ENCODE measurements at regions not wholly inside any gene's neighbourhood (a gene's known extent, or its start where the extent isn't known, plus 50 kb on each side); places are given as distances from the start of the nearest gene placed in this dataset.

- Histone ChIP-seq H4K20me1 (ENCODE audit: insufficient read depth, low read length) (no peaks in the 10 kb centered on the region), H3K27me3 (ENCODE audit: control insufficient read depth in 1 of 2, insufficient read depth in 2 of 2, low read length in 2 of 2) (peaks cover 0 to 1% of the 10 kb centered on the region in 2 experiments; a peak in 1 of 5 replicates), H3K4me3 (replicated peaks in 1 of 3; ENCODE audit: insufficient read depth in 1 of 3, low read depth in 2 of 3, low read length in 3 of 3) (no peak overlapping the region), H3K9me3 (ENCODE audit: low read length) (no peaks in the 10 kb centered on the region), H3K79me2 (ENCODE audit: insufficient read depth, low read length) (no peaks in the 10 kb centered on the region), H3K27ac (ENCODE audit: extremely low read length, insufficient read depth, low read length) (no peak overlapping the region), H2AFZ (ENCODE audit: low read length) (no peak overlapping the region), H3K4me1 (ENCODE audit: insufficient read depth, low read length) (peaks cover 8% of the 10 kb centered on the region; the same call in 1 of the 2 replicates), H3K4me2 (ENCODE audit: low read depth, low read length) (no peak overlapping the region), H3K36me3 (replicated peaks in 1 of 2; ENCODE audit: control insufficient read depth in 1 of 2, insufficient read depth in 2 of 2, low read length in 2 of 2) (no peaks in the 10 kb centered on the region; a peak in 1 of 5 replicates), H3K9ac (ENCODE audit: insufficient read depth, low read depth, low read length) (no peak overlapping the region)
- intact Hi-C loops (cut with micrococcal nuclease; ENCODE audit: unreplicated experiment), result no loop called here
- ATAC-seq, result no peak
- in situ Hi-C loops (cut with HindIII; ENCODE audit: extremely low pct_ligation_motif_present, low pct_unique_long_range_greater_than_20kb), result no loop called here
- TF ChIP-seq NFKBIZ (CRISPR knock-in tag; IDR thresholded peaks at IDR 0.05), result no peak
- no peak for TF ChIP-seq ZNF281 (CRISPR knock-in tag; IDR thresholded peaks at IDR 0.05; ENCODE audit: borderline replicate concordance)
- TF ChIP-seq, protein P1, sequence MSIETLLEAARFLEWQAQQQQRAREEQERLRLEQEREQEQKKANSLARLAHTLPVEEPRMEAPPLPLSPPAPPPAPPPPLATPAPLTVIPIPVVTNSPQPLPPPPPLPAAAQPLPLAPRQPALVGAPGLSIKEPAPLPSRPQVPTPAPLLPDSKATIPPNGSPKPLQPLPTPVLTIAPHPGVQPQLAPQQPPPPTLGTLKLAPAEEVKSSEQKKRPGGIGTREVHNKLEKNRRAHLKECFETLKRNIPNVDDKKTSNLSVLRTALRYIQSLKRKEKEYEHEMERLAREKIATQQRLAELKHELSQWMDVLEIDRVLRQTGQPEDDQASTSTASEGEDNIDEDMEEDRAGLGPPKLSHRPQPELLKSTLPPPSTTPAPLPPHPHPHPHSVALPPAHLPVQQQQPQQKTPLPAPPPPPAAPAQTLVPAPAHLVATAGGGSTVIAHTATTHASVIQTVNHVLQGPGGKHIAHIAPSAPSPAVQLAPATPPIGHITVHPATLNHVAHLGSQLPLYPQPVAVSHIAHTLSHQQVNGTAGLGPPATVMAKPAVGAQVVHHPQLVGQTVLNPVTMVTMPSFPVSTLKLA (IDR thresholded peaks at IDR 0.05), result no peak
- TF ChIP-seq YEATS2 (CRISPR knock-in tag; IDR thresholded peaks at IDR 0.05; ENCODE audit: borderline replicate concordance), result no peak
- no peak for TF ChIP-seq ZNF274 (CRISPR knock-in tag; IDR thresholded peaks at IDR 0.05)
- TF ChIP-seq HIVEP1 (CRISPR knock-in tag; IDR thresholded peaks at IDR 0.05), result no peak
- TF ChIP-seq, protein P2, sequence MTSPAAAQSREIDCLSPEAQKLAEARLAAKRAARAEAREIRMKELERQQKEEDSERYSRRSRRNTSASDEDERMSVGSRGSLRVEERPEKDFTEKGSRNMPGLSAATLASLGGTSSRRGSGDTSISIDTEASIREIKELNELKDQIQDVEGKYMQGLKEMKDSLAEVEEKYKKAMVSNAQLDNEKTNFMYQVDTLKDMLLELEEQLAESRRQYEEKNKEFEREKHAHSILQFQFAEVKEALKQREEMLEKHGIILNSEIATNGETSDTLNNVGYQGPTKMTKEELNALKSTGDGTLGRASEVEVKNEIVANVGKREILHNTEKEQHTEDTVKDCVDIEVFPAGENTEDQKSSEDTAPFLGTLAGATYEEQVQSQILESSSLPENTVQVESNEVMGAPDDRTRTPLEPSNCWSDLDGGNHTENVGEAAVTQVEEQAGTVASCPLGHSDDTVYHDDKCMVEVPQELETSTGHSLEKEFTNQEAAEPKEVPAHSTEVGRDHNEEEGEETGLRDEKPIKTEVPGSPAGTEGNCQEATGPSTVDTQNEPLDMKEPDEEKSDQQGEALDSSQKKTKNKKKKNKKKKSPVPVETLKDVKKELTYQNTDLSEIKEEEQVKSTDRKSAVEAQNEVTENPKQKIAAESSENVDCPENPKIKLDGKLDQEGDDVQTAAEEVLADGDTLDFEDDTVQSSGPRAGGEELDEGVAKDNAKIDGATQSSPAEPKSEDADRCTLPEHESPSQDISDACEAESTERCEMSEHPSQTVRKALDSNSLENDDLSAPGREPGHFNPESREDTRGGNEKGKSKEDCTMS (CRISPR knock-in tag; conservative IDR thresholded peaks at IDR 0.05), result no peak
- no peak for TF ChIP-seq ZNF143 (CRISPR knock-in tag; IDR thresholded peaks at IDR 0.05)
- no peak for TF ChIP-seq CHD2 (IDR thresholded peaks at IDR 0.05; ENCODE audit: low read depth, low read length)
- TF ChIP-seq HOXA7 (CRISPR knock-in tag; IDR thresholded peaks at IDR 0.05), result no peak
- no peak for TF ChIP-seq ZIK1 (CRISPR knock-in tag; IDR thresholded peaks at IDR 0.05; ENCODE audit: borderline replicate concordance, low read depth)
- TF ChIP-seq MEIS2 (CRISPR knock-in tag; IDR thresholded peaks at IDR 0.05), result no peak
- no peak for TF ChIP-seq RBM22 (optimal IDR thresholded peaks at IDR 0.05; ENCODE audit: low read length)
- no peak for TF ChIP-seq ZNF616 (CRISPR knock-in tag; IDR thresholded peaks at IDR 0.05; ENCODE audit: low read depth)
- no peak for TF ChIP-seq EHMT2 (IDR thresholded peaks at IDR 0.05; ENCODE audit: borderline replicate concordance, low read depth, low read length)
- TF ChIP-seq SMARCC2 (IDR thresholded peaks at IDR 0.05), result no peak
- FAIRE-seq, result no peak
- POLR2A ChIA-PET, result no interaction called here
- no peak for DNase-seq (ENCODE audit: low spot score)
- BruUV-seq (replicated peaks), result no TSS peak
- CTCF ChIA-PET (ENCODE audit: low intra/inter-chr PET ratio, low total read pairs), result no interaction called here
Measured at GRCh38 chr12:75818863-75819262, 212.7 kb downstream of the PHLDA1 start.
